ENCODE measurements at regions not wholly inside any gene's neighbourhood (a gene's known extent, or its start where the extent isn't known, plus 50 kb on each side); places are given as distances from the start of the nearest gene placed in this dataset.

GRCh38 chr3:43950775-43951174 is 260.0 kb downstream of the ABHD5 start:
- Histone ChIP-seq H3K79me2 (replicated peaks; ENCODE audit: insufficient read depth) (no peaks in the 10 kb centered on the region), H3K27me3 (ENCODE audit: insufficient read depth) (no peaks in the 10 kb centered on the region), H3K9me2 (ENCODE audit: insufficient read depth) (peaks cover 4% of the 10 kb centered on the region; the same call in 1 of the 2 replicates), H4K20me1 (replicated peaks; ENCODE audit: insufficient read depth) (no peaks in the 10 kb centered on the region), H3K4me3 (no peak overlapping the region), H3F3A (replicated peaks; ENCODE audit: low read depth) (no peaks in the 10 kb centered on the region), H3K4me1 (ENCODE audit: insufficient read depth) (no peaks in the 10 kb centered on the region), H2AFZ (no peak overlapping the region), H3K36me3 (ENCODE audit: insufficient read depth) (no peaks in the 10 kb centered on the region), H3K27ac (ENCODE audit: low read depth) (no peak overlapping the region), H3K4me2 (no peak overlapping the region)
- Mint-ChIP-seq H3K4me1 (peaks cover 9% of the 10 kb centered on the region), H3K36me3 (ENCODE audit: low read depth) (peaks cover 7% of the 10 kb centered on the region; the same call in 2 of the 3 replicates), H3K9me3 (peaks cover 8% of the 10 kb centered on the region), H3K27me3 (ENCODE audit: insufficient read depth, low read depth, poor library complexity) (peaks cover 3% of the 10 kb centered on the region), H3K27ac (no peak overlapping the region), H3K4me3 (no peak overlapping the region)
- DNase-seq (ENCODE audit: low spot score) (no peak), ATAC-seq (no peak)
- TF ChIP-seq EZH2phosphoT487 (IDR thresholded peaks at IDR 0.05; ENCODE audit: unreplicated experiment) (no peak), EZH2 (IDR thresholded peaks at IDR 0.05; ENCODE audit: low read depth, unreplicated experiment) (no peak)

- H3K27ac Mint-ChIP-seq, result no peak overlapping the region
- peaks cover 8% of the 10 kb centered on the region; the same call in 1 of the 2 replicates for H3K4me1 ChIP-seq (ENCODE audit: insufficient read depth)
- no peaks in the 10 kb centered on the region for H3F3A ChIP-seq (replicated peaks; ENCODE audit: low read depth)
- no peaks in the 10 kb centered on the region for H3K36me3 Mint-ChIP-seq (ENCODE audit: low read depth)
- H3K4me3 ChIP-seq, result no peak overlapping the region
- no peak for DNase-seq (ENCODE audit: low spot score)
- TF ChIP-seq STAT1 (IDR thresholded peaks at IDR 0.05; ENCODE audit: unreplicated experiment) (no peak), JUNB (IDR thresholded peaks at IDR 0.05; ENCODE audit: unreplicated experiment) (no peak), EZH2 (IDR thresholded peaks at IDR 0.05; ENCODE audit: low read depth, unreplicated experiment) (no peak)
- H4K20me1 ChIP-seq (replicated peaks; ENCODE audit: insufficient read depth), result no peaks in the 10 kb centered on the region
- no peak overlapping the region for H2AFZ ChIP-seq
- H3K27ac ChIP-seq (ENCODE audit: low read depth), result no peak overlapping the region
- H3K9me2 ChIP-seq (ENCODE audit: insufficient read depth), result peaks cover 8% of the 10 kb centered on the region; the same call in 1 of the 2 replicates
- H3K9me3 Mint-ChIP-seq, result no peaks in the 10 kb centered on the region
- H3K36me3 ChIP-seq (ENCODE audit: insufficient read depth), result no peaks in the 10 kb centered on the region
- H3K27me3 Mint-ChIP-seq (ENCODE audit: insufficient read depth, low read depth, poor library complexity), result peaks cover 2% of the 10 kb centered on the region
- H3K79me2 ChIP-seq (replicated peaks; ENCODE audit: insufficient read depth), result no peaks in the 10 kb centered on the region
- peaks cover 19% of the 10 kb centered on the region for H3K4me1 Mint-ChIP-seq
- H3K4me2 ChIP-seq, result no peak overlapping the region
- no peak overlapping the region for H3K4me3 Mint-ChIP-seq
- H3K27me3 ChIP-seq (ENCODE audit: insufficient read depth), result no peaks in the 10 kb centered on the region
- ATAC-seq, result no peak
Measured at GRCh38 chr3:43951813-43952212, 261.1 kb downstream of the ABHD5 start.

GRCh38 chr3:43953380-43953779 is 262.6 kb downstream of the ABHD5 start:
- H3K4me3 Mint-ChIP-seq, result no peak overlapping the region
- TF ChIP-seq STAT1 (IDR thresholded peaks at IDR 0.05; ENCODE audit: unreplicated experiment) (no peak), POLR2AphosphoS5 (IDR thresholded peaks at IDR 0.05; ENCODE audit: low read depth) (no peak), ZNF462 (CRISPR knock-in tag; IDR thresholded peaks at IDR 0.05) (no peak), ETS1 (IDR thresholded peaks at IDR 0.05) (no peak), EZH2phosphoT487 (IDR thresholded peaks at IDR 0.05; ENCODE audit: unreplicated experiment) (no peak), JUNB (IDR thresholded peaks at IDR 0.05; ENCODE audit: unreplicated experiment) (no peak), ZNF114 (CRISPR knock-in tag; IDR thresholded peaks at IDR 0.05) (no peak)

More at GRCh38 chr3:43953380-43953779, 262.6 kb downstream of the ABHD5 start:
- peaks cover 5% of the 10 kb centered on the region; the same call in 1 of the 2 replicates for H3K9me2 ChIP-seq (ENCODE audit: insufficient read depth)
- no peaks in the 10 kb centered on the region for H4K20me1 ChIP-seq (replicated peaks; ENCODE audit: insufficient read depth)
- Mint-ChIP-seq H3K27me3 (ENCODE audit: insufficient read depth, low read depth, poor library complexity) (peaks cover 2% of the 10 kb centered on the region), H3K27ac (no peak overlapping the region), H3K9me3 (no peaks in the 10 kb centered on the region), H3K36me3 (ENCODE audit: low read depth) (no peaks in the 10 kb centered on the region), H3K4me1 (peaks cover 18% of the 10 kb centered on the region)
- H3K4me2 ChIP-seq, result no peak overlapping the region
- H3K4me3 ChIP-seq, result no peak overlapping the region
- no peak for DNase-seq (ENCODE audit: low spot score)
- no peaks in the 10 kb centered on the region for H3K36me3 ChIP-seq (ENCODE audit: insufficient read depth)
- no peak overlapping the region for H3K27ac ChIP-seq (ENCODE audit: low read depth)
- no peaks in the 10 kb centered on the region for H3K27me3 ChIP-seq (ENCODE audit: insufficient read depth)
- H3F3A ChIP-seq (replicated peaks; ENCODE audit: low read depth), result no peaks in the 10 kb centered on the region
- H3K4me1 ChIP-seq (ENCODE audit: insufficient read depth), result peaks cover 16% of the 10 kb centered on the region
- no peak overlapping the region for H2AFZ ChIP-seq
- no peaks in the 10 kb centered on the region for H3K79me2 ChIP-seq (replicated peaks; ENCODE audit: insufficient read depth)
- no peak for ATAC-seq
